NCI-H187 (cell line): ENCODE measurements at regions not wholly inside any gene's neighbourhood (a gene's known extent, or its start where the extent isn't known, plus 50 kb on each side); places are given as distances from the start of the nearest gene placed in this dataset.
"Not testable (repeated sequence)": the region's sequence is repeated elsewhere in the genome, so short reads cannot be mapped to it uniquely, and the experiment has no call there.

Source experiments
- DNase-seq, 2 experiments: peaks; one replicate each; lab custom pipeline; 2025; lab: John Stamatoyannopoulos, UW

DNA sequence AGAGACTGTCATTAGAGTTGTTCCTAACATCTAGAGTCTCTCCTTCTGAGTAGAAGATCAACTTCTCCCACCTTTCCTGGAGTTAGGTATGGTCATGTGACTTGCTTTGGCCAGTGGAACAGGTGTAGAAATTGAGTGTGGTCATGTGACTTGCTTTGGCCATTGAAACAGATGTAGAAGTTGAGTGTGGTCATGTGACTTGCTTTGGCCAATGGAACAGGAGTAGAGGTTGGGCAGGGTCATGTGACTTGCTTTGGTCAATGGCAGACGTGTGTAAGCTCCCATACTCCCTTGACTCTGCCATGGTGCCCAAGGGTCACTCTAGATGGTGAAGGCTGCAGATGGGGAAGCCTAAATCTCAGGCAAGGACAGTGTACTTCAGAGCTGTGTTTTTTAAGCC lies 306.0 kb downstream of the NPHP4 start:
- DNase-seq = no peak

- no peak for DNase-seq
Measured at GRCh38 chr1:5685446-5686040, 306.7 kb downstream of the NPHP4 start.

DNA sequence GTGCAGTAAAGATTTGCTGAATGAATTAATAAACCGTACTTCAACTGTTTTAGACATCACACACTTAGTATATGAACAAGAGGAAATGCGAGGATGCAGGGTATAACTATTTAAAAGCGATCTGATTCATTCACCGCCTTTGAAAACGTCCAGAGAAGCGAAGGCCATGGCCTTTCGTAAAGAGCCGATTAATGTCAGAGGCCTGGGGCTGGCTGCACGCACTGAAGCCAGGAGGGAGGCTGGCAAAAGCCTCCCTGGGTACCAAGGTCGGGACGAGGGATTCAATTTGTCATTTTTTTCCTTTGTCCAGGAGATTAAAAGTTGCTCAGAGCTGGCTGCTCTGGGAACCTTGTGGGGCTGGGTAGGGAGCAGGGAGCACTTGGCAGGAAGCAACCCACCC lies 307.4 kb downstream of the NPHP4 start:
- no peak for DNase-seq

DNA sequence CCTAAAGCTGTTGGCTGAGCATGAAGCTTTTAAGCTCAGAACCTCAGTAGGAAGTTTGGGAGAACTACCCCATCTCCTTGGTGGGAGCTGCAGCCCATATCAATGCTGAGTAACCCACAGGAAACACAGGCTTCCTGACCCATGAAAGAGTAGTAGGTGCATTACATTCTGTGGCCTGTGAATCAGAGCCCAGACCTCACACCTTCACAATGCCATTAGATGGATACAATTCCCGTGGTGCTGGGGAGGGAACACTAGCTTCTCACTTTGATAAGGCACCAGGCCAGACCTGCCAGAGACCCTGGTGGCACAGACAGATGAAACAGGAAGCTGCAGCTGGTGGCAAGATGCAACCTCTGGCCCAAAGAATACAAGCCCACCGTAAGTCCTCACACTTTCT lies 308.8 kb downstream of the NPHP4 start:
- no peak for DNase-seq

GRCh38 chr1:5682626-5683225 lies 309.5 kb downstream of the NPHP4 start:
- DNase-seq = no peak

DNA sequence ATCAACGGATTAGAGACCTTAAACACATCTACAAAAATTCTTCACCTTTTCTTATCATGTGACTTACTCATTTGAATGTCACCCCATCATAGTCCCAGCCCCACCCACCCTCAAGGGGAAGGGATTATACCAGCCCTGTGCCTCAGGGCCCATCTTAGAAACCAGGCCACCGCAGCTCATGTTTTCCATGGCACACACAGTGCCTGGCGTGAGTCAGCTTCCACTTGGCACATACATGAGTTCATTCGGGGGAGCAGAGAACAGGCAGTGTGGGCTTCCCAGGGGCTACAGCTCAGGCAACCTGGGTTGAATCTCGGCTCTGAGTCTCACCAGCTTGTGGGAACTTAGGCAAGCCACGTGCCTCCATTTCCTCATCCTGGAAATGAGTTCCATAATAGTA lies 310.6 kb downstream of the NPHP4 start:
- no peak for DNase-seq

- DNase-seq = no peak
Measured at GRCh38 chr1:5680600-5680999, 311.6 kb downstream of the NPHP4 start.

DNA sequence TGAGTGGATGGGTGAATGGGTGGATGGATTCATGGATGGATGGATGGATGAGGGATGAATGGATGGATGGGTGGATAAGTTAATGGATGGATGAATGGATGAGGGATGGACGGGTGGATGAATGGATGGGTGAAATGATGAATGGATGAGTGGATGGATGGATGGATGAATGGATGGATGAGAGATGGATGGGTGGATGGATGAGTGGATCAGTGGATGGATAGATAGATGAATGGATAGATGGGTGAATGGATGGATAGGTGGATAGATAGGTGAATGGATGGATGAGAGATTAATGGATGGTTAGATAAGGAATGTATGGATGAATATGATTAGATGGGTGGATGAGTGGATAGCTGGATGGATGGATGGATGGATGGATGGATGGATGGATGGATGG lies 313.5 kb downstream of the NPHP4 start:
- DNase-seq = no peak

DNA sequence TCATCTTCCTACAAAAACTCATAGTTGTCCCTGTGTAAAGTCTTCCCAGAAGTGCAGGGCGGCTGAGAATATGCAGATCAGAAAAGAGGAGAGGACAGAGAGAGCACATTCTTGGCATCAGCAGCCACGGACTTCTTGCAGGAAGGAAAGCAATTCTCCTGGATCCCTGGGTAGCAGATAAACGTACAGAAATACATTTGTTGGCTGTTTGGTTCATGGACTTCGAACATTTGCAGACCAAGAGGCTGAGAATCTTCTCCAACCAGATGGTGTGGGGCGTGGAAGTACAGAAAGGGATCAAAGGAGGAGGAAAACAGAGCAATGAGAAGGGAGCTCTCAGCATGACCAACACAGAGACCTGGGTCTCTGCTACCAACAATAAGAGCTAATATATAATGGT lies 319.9 kb downstream of the NPHP4 start:
- not testable (repeated sequence) for DNase-seq

- DNase-seq = no peak
Measured at GRCh38 chr1:5670590-5671350, 321.5 kb downstream of the NPHP4 start.

- DNase-seq = no peak
Measured at GRCh38 chr1:5667513-5668325, 324.5 kb downstream of the NPHP4 start.

GRCh38 chr1:5664906-5665875 lies 327.0 kb downstream of the NPHP4 start:
- DNase-seq = no peak

- no peak for DNase-seq
Measured at GRCh38 chr1:5664081-5664768, 328.0 kb downstream of the NPHP4 start.

DNA sequence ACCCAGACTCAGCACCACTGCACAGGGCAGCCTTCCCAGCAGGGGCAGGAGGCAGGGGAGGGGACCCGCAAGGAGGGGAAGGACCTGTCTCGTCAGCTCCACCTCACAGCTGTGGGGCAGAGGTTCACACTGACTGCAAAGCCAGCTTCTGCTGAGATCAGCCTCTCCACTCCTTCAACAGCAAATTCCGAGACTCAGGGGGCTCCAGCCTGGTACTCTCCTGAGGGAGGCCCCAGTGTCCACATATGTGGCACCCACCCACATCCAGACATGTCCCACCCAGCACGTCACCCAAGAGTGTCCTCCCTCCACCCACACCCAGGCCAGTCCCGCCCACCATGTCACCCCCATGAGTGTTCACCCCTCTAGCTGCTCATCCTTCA lies 329.5 kb downstream of the NPHP4 start:
- DNase-seq = no peak

DNA sequence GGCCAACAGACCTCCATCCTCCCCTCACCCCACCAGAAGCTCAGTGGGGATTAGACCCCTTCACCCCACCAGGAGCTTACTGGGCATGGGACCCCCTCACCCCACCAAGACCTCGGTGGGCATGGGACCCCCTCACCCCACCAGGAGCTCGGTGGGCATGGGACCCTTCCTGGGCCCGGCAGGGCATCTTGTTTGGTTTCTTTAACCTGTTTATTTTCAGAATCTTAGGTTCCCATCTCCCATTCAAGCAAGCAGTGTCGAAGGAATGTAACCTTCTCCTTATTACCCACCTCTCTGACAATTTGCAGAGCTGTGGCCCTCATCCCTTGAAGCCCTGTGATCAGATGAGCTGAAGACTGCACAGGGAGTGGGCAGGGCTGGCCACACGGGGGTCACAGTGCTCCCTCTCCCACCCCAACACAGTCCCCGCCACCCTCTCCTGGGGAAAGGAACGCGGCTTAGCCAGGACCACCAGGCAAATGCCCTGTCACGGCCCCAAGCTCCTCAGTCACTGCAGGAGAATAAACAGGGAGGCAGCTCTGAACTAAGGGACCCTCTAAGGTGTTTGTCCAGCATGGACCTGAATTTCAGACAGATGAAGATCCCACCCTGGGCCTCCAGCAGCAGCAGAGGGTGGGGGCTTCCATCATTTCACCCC lies 330.0 kb downstream of the NPHP4 start:
- DNase-seq = no peak

GRCh38 chr1:5661196-5662085 lies 330.8 kb downstream of the NPHP4 start:
- DNase-seq = no peak

GRCh38 chr1:5660141-5660935 lies 331.9 kb downstream of the NPHP4 start:
- no peak for DNase-seq

GRCh38 chr1:5659606-5660005 lies 332.6 kb downstream of the NPHP4 start:
- DNase-seq = no peak
